Ovary (tissue), 3 donors: ENCODE measurements at regions not wholly inside any gene's neighbourhood (a gene's known extent, or its start where the extent isn't known, plus 50 kb on each side); places are given as distances from the start of the nearest gene placed in this dataset.

ENCODE experiments used
- CTCF ChIP-seq, 3 donors: fragments of 450-650 bp in 2 of 3; fragments of 200-600 bp in 1 of 3; IDR thresholded peaks; one replicate each; pipeline versions ENCODE4 v1.5.1 to v1.8.0; 2016 to 2022; ENCODE audit warnings: antibody characterized with exemption in 3 of 3, mild to moderate bottlenecking in 1 of 3
- POLR2A ChIP-seq: fragments of 450-650 bp; IDR thresholded peaks from one replicate; pipeline ENCODE4 v1.6.1; 2017; ENCODE audit warnings: antibody characterized with exemption, mild to moderate bottlenecking, moderate library complexity
- donor health status: DM: no; HTN: no; CAD: no.

GRCh38 chr3:193861012-193861411 is 268.0 kb downstream of the OPA1 start:
- TF ChIP-seq POLR2A: no peak
- no peak for TF ChIP-seq CTCF (IDR thresholded peaks at IDR 0.05)
